ENCODE measurements at regions not wholly inside any gene's neighbourhood (a gene's known extent, or its start where the extent isn't known, plus 50 kb on each side); places are given as distances from the start of the nearest gene placed in this dataset.
A peak's percentile ranks its signal among the peaks of the same experiment; 100 is the strongest.

DNA sequence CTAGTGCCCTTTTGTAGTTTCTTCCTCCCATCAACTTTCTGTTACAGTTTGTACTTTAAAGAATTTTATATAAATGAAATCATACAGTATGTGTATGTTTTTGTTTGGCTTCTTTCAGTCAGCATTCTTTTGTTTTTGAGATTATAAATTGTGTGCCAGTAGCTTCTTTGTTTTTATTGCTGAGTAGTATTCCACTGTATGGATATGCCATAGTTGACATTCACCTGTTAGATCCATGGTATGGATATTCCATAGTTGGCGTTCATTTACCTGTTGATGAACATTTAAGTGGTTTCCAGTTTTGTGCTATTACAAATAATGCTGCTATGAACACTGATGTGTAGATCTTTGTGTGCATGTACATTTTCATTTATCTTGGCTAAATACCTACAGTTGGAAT lies 70.8 kb upstream of the SYPL1 start:
- no peak overlapping the region for H3K4me3 ChIP-seq (ENCODE audit: low read depth, low read length)
- DNase-seq (ENCODE audit: low read depth) = no peak
- TF ChIP-seq, protein P1, sequence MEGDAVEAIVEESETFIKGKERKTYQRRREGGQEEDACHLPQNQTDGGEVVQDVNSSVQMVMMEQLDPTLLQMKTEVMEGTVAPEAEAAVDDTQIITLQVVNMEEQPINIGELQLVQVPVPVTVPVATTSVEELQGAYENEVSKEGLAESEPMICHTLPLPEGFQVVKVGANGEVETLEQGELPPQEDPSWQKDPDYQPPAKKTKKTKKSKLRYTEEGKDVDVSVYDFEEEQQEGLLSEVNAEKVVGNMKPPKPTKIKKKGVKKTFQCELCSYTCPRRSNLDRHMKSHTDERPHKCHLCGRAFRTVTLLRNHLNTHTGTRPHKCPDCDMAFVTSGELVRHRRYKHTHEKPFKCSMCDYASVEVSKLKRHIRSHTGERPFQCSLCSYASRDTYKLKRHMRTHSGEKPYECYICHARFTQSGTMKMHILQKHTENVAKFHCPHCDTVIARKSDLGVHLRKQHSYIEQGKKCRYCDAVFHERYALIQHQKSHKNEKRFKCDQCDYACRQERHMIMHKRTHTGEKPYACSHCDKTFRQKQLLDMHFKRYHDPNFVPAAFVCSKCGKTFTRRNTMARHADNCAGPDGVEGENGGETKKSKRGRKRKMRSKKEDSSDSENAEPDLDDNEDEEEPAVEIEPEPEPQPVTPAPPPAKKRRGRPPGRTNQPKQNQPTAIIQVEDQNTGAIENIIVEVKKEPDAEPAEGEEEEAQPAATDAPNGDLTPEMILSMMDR (IDR thresholded peaks at IDR 0.05; ENCODE audit: low read depth, low read length, missing control alignments) = no peak

DNA sequence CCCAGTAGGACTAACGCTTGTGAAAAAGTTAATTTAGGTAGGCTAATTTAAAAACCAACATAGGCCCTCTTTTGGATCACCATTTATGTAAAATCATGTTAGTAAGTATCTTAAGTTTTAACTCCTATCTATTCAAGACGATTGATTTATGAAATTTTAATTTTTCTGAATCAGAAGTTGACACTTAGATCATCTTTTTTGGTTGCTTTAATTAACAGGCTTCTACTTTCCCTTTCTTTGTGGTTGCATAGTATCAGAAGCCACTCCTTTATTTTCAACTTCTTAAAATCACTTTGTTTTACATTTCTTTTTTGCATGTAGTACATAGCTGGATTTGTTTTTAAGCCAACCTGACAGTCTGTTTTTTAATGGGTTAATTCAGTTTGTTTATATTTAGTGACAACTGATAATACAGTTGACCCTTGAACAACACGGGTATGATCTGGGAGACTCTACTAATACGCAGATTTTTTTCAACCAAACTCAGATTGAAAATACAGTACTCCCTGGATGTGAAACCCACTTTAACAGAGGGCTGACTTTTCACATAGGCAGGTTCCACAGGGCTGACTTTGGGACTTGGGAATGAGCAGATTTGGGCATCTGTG lies 69.7 kb upstream of the SYPL1 start:
- TF ChIP-seq, protein P1 (IDR thresholded peaks at IDR 0.05; ENCODE audit: low read depth, low read length, missing control alignments) = no peak
- H3K4me3 ChIP-seq (ENCODE audit: low read depth, low read length) = no peak overlapping the region
- DNase-seq (ENCODE audit: low read depth) = no peak

DNA sequence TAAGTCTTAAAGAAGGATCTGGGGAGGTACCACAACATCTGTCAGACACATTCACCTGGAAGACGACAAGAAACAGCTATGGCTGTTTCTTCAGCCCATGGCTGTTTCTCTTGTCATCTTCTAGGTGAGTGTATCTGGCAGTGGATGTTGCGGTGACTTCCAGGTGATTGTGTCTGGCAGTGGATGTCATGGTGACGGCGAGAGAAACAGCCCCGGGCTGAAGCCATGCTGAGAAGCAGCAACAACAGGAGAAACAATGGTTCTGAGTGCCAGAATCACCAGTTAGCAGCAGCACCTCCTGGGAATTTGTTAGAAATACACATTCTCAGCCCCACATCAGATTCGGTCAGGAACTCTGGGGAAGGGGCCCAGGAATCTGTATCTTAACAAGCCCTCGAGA lies 68.6 kb upstream of the SYPL1 start:
- DNase-seq (ENCODE audit: low read depth) = no peak

DNA sequence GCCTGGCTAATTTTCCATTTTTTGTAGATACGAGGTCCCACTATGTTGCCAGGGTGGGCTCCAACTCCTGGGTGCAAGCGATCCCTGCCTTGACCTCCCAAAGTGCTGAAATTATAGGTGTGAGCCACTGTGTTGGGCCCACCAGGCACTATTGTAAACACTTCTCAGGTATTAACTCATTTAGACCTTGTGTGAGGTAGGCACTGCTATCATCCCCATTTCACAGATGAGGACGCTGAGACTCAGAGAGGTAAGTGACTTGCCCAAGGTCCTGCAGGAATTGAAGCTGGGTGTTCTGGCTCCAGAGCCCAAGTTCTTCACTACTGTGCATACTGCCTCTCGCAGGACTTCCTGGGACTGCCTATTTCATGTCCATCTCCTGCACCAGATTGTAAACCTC lies 67.1 kb upstream of the SYPL1 start:
- H3K4me3 ChIP-seq (ENCODE audit: low read depth, low read length) = no peak overlapping the region
- TF ChIP-seq, protein P1 (IDR thresholded peaks at IDR 0.05; ENCODE audit: low read depth, low read length, missing control alignments) = no peak
- no peak for DNase-seq (ENCODE audit: low read depth)

More for the DNA sequence above, 68.6 kb upstream of the SYPL1 start:
- H3K4me3 ChIP-seq (ENCODE audit: low read depth, low read length) = no peak overlapping the region
- TF ChIP-seq, protein P1 (IDR thresholded peaks at IDR 0.05; ENCODE audit: low read depth, low read length, missing control alignments) = no peak

DNA sequence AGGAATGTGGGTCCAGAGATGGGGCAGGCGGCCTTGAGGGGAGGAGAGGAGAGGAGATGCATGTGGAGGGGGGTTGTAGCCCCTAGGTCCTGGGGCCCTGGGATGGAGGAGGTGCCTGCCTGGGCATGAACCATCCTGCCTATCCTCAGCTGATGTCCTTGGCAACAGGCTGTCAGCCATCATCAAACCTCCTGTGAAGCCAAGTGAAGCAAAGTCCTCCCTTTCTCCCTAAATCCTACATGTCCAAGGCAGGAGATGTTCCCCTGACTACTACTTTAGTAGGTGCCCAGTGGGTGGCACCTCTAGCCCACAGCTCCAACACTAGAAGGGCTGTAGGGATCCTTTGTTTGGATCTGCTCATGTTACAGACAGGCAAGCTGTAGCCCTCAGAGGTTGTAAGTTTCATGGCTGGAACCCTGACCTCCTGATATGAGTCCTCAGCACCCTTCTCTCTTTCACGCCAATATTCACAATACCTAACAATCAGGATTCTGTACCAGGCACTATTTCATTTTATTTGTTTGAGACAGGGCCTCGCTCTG lies 66.6 kb upstream of the SYPL1 start:
- TF ChIP-seq, protein P1 (IDR thresholded peaks at IDR 0.05; ENCODE audit: low read depth, low read length, missing control alignments) = peak; percentile 17
- H3K4me3 ChIP-seq (ENCODE audit: low read depth, low read length) = no peak overlapping the region
- no peak for DNase-seq (ENCODE audit: low read depth)

DNA sequence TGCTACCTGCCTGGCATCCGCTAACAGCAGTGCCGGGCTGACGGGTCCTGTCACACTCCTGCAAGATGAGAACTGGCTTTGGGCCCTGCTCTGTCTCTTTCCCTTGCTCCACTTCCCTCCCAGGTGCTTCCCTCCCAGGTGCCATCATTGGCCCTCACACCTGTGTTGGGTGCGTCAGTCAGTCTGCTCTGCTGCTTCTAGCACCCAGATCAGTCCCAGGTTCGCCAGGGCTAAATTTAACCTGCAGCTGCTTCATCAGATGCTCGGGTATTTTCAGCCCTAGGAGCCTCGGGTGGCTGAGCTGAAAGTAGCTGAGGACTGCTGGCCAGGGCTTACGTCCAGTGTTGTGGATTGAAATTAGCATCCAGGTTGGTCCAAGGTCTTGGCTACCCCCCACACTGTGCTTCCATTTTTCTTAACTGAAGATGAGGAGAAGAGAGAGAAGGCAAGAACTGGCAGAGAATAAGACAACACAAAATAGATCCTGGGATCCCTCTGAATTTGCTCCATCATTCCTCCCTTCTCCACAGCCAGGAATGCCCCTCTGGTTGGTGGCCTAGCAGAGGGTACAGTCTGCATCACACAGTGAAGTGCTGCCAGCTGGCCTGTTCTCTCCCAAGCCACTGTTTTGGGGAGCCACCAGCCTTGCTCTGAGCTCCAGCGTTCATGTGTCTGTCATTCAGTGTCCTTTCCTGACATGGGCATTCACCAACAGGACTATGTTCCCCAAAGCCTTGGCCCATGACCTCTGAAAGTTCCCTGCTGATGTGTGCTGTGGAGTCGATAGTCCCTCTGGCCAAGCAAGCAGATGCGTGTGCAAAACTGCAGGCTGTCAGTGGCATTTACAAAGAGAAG lies 65.9 kb upstream of the SYPL1 start:
- H3K4me3 ChIP-seq (ENCODE audit: low read depth, low read length) = no peak overlapping the region
- no peak for DNase-seq (ENCODE audit: low read depth)
- TF ChIP-seq, protein P1 (IDR thresholded peaks at IDR 0.05; ENCODE audit: low read depth, low read length, missing control alignments) = no peak
